Tibial nerve (tissue), 4 donors: ENCODE measurements at regions not wholly inside any gene's neighbourhood (a gene's known extent, or its start where the extent isn't known, plus 50 kb on each side); places are given as distances from the start of the nearest gene placed in this dataset.

ENCODE experiments used
- DNase-seq, 2 donors: peaks; one replicate each; pipeline ENCODE4 v3.0.0-alpha.2; 2019; ENCODE audit warnings: low spot score in 2 of 2
- H3K27ac ChIP-seq, 4 donors: fragments of 200-600 bp; sonication (generic) in 3 of 4; one replicate each; pipeline ENCODE4 v1.5.1; 2017 to 2019; ENCODE audit warnings: mild to moderate bottlenecking in 1 of 4
- H3K27me3 ChIP-seq, 2 donors: fragments of 200-600 bp; sonication (generic) in 1 of 2; one replicate each; pipeline versions ENCODE4 v1.5.1 to v1.6.0; 2017 to 2019
- H3K36me3 ChIP-seq, 3 donors: fragments of 200-600 bp; sonication (generic); one replicate each; pipeline ENCODE4 v1.5.1; 2018 to 2019
- H3K4me1 ChIP-seq, 4 donors: fragments of 200-600 bp; sonication (generic) in 3 of 4; one replicate each; pipeline ENCODE4 v1.5.1; 2017 to 2019
- H3K4me3 ChIP-seq, 4 donors: fragments of 200-600 bp; sonication (generic) in 3 of 4; one replicate each; pipeline ENCODE4 v1.5.1; 2017 to 2019; ENCODE audit warnings: mild to moderate bottlenecking in 1 of 4, moderate library complexity in 1 of 4
- H3K9me3 ChIP-seq, 4 donors: fragments of 200-600 bp; sonication (generic) in 3 of 4; one replicate each; pipeline ENCODE4 v1.5.1; 2017 to 2019
- EP300 ChIP-seq, 2 donors: sonication (generic); formaldehyde crosslinking; IDR thresholded peaks; one replicate each; pipeline ENCODE4 v1.6.1; 2017; ENCODE audit warnings: antibody characterized with exemption in 2 of 2, mild to moderate bottlenecking in 1 of 2
- POLR2A ChIP-seq, 2 donors: fragments of 450-650 bp; IDR thresholded peaks; one replicate each; pipeline ENCODE4 v1.6.1; 2017; ENCODE audit warnings: antibody characterized with exemption in 2 of 2, mild to moderate bottlenecking in 2 of 2, moderate library complexity in 2 of 2
- WGBS, 2 donors: methylation state at CpG; one replicate each; pipeline ENCODE4 v1.1.5; 2018; 5-methylcytosine and 5-hydroxymethylcytosine counted together
- TF ChIP-seq, protein P1 (sequence below), 5 experiments: fragments of 200-600 bp in 3 of 5; fragments of 450-650 bp in 2 of 5; sonication (generic) in 3 of 5; IDR thresholded peaks; one replicate each; pipeline ENCODE4 v1.5.1; 2016 to 2019; ENCODE audit warnings: antibody characterized with exemption in 5 of 5, mild to moderate bottlenecking in 3 of 5, moderate library complexity in 2 of 5

DNA sequence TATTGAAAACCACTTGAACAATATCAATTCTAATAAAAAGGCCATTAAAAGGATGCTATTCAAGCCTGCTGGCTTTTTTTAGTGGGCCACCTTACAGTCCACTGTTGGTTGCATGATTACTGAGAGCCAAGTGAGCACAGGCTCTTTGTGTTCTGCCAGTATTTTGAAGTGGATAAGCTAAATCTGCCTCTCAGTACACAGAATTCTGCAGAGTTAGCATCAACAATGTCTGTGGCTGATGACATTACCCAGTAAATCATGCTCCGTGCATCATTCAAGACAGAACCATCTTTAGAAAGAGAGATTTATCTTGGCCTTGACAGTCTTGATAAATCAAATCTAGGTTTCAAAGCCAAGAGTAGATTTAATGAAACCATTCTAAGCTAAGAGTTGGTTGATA lies 119.0 kb upstream of the GNPDA2 start:
- TF ChIP-seq, protein P1, sequence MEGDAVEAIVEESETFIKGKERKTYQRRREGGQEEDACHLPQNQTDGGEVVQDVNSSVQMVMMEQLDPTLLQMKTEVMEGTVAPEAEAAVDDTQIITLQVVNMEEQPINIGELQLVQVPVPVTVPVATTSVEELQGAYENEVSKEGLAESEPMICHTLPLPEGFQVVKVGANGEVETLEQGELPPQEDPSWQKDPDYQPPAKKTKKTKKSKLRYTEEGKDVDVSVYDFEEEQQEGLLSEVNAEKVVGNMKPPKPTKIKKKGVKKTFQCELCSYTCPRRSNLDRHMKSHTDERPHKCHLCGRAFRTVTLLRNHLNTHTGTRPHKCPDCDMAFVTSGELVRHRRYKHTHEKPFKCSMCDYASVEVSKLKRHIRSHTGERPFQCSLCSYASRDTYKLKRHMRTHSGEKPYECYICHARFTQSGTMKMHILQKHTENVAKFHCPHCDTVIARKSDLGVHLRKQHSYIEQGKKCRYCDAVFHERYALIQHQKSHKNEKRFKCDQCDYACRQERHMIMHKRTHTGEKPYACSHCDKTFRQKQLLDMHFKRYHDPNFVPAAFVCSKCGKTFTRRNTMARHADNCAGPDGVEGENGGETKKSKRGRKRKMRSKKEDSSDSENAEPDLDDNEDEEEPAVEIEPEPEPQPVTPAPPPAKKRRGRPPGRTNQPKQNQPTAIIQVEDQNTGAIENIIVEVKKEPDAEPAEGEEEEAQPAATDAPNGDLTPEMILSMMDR (IDR thresholded peaks at IDR 0.05): no peak
- TF ChIP-seq POLR2A (IDR thresholded peaks at IDR 0.05) (no peak), EP300 (IDR thresholded peaks at IDR 0.05) (no peak)
- Histone ChIP-seq H3K27me3 (no peaks in the 10 kb centered on the region), H3K9me3 (no peaks in the 10 kb centered on the region), H3K36me3 (no peaks in the 10 kb centered on the region), H3K4me1 (no peaks in the 10 kb centered on the region), H3K4me3 (no peak overlapping the region), H3K27ac (no peak overlapping the region)
- 79 to 85% methylated on average over 1 of the region's 1 CpG for WGBS, 2 donors
- DNase-seq: no peak

DNA sequence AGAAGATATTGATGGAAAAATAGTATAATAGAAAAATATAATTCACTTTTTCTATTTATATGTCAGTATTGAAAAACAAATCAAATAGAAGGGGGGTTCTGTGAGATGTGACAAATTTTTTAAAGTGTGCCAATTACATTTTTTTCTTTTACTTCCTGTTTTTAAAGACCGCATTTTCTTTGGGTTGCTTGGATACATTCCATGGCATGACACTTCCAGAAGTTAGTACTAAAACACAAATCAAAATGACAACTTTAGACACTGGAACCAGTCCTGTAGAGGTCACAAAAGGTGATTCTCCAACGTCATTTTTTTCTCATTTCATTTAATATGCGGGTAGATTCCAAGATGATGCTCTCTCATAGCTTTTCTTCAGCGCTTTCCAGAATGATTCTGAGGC lies 116.2 kb upstream of the GNPDA2 start:
- no peak for TF ChIP-seq POLR2A (IDR thresholded peaks at IDR 0.05)
- no peak for TF ChIP-seq EP300 (IDR thresholded peaks at IDR 0.05)
- TF ChIP-seq, protein P1 (IDR thresholded peaks at IDR 0.05): no peak
- H3K36me3 ChIP-seq: no peaks in the 10 kb centered on the region
- H3K4me1 ChIP-seq: peaks cover 0 to 4% (median 0%) of the 10 kb centered on the region in 4 donors
- DNase-seq: no peak
- H3K4me3 ChIP-seq: no peak overlapping the region
- H3K27ac ChIP-seq: no peak overlapping the region
- no peaks in the 10 kb centered on the region for H3K27me3 ChIP-seq
- H3K9me3 ChIP-seq: no peaks in the 10 kb centered on the region
- WGBS, 2 donors: 49 to 61% methylated on average over 4 of the region's 4 CpGs

DNA sequence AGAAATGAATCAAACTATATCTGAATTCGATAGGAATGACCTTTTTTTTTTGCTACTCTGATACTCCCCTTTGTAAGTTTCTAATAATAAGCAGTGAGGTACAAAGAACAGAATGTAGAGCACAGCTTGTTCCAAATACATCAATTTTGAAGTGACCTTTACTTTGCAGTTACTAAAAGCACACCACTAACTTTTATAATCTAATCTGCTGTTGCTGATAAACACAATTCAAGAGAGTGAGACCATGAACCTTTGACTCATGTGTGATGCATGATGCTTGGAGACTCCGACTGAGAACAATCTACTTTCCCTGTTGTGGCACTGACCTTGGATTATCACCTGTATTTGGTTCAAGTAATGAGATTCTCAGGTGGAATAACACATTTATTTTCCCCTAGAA lies 91.6 kb upstream of the GNPDA2 start:
- 37 to 43% methylated on average over 2 of the region's 2 CpGs for WGBS, 2 donors
- no peaks in the 10 kb centered on the region for H3K36me3 ChIP-seq
- no peaks in the 10 kb centered on the region for H3K4me1 ChIP-seq
- no peak overlapping the region for H3K27ac ChIP-seq
- no peaks in the 10 kb centered on the region for H3K27me3 ChIP-seq
- no peak overlapping the region for H3K4me3 ChIP-seq
- H3K9me3 ChIP-seq: no peaks in the 10 kb centered on the region
- DNase-seq: no peak
- TF ChIP-seq POLR2A (IDR thresholded peaks at IDR 0.05) (no peak), EP300 (IDR thresholded peaks at IDR 0.05) (no peak)
- TF ChIP-seq, protein P1 (IDR thresholded peaks at IDR 0.05): no peak

DNA sequence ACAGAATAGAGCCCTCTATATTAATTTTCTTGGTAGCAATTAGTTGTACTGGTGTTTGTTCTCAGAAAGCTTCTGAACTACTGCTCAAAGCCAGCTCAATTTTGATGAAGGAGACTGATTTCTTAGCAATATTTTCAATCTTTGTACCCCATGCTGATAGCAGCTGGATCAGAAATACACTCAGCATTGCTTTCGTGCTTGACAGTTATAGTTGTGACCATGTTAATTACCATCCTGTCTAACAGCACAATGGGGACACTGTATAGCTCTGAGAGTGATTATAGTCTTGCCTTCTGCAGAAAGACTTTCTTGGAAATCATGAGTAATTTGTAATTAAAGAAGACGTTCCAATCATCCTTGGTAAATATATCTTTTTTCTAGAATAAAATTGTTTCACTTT lies 79.7 kb upstream of the GNPDA2 start:
- TF ChIP-seq EP300 (IDR thresholded peaks at IDR 0.05) (no peak), POLR2A (IDR thresholded peaks at IDR 0.05) (no peak)
- TF ChIP-seq, protein P1 (IDR thresholded peaks at IDR 0.05): no peak
- WGBS, 2 donors: 19 to 24% methylated on average over 2 of the region's 2 CpGs

DNA sequence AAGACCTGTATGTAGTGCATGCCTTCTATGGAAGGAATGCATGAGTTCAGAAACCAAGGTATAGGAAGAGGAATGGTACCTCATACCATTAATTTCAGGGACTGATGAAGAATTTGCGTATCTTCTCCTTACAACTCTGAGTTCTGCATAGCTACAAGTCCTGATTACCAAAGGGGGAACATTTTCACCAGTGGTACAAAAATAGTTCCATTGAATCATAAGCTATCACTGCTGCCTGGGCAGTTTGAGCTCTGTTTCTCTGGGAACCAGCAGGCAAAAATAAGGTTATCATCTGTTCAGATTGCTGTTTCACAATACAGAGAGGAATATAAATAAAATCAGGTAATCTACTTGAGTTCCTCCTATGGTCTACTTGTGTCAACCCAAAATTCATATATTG lies 77.9 kb upstream of the GNPDA2 start:
- TF ChIP-seq POLR2A (IDR thresholded peaks at IDR 0.05): no peak
- TF ChIP-seq, protein P1 (IDR thresholded peaks at IDR 0.05): no peak
- TF ChIP-seq EP300 (IDR thresholded peaks at IDR 0.05): no peak
- peaks cover 0 to 3% (median 0%) of the 10 kb centered on the region in 4 donors for H3K9me3 ChIP-seq
- no peak overlapping the region for H3K27ac ChIP-seq
- no peaks in the 10 kb centered on the region for H3K36me3 ChIP-seq
- H3K4me3 ChIP-seq: no peak overlapping the region
- H3K27me3 ChIP-seq: no peaks in the 10 kb centered on the region
- no peaks in the 10 kb centered on the region for H3K4me1 ChIP-seq
- no peak for DNase-seq
- WGBS, 2 donors: 95 to 96% methylated on average over 1 of the region's 1 CpG

More for the DNA sequence above, 79.7 kb upstream of the GNPDA2 start:
- no peaks in the 10 kb centered on the region for H3K9me3 ChIP-seq
- no peak for DNase-seq
- no peak overlapping the region for H3K4me3 ChIP-seq
- no peaks in the 10 kb centered on the region for H3K4me1 ChIP-seq
- H3K36me3 ChIP-seq: no peaks in the 10 kb centered on the region
- no peak overlapping the region for H3K27ac ChIP-seq
- H3K27me3 ChIP-seq: no peaks in the 10 kb centered on the region
